NCI-H2107 treated with DMSO at 0.1 percent for 48 hours (cell line): ENCODE measurements at regions not wholly inside any gene's neighbourhood (a gene's known extent, or its start where the extent isn't known, plus 50 kb on each side); places are given as distances from the start of the nearest gene placed in this dataset.

Source experiments
- DNase-seq: peaks from one replicate; lab custom pipeline; 2025; ENCODE audit not compliant: unreplicated experiment; lab: John Stamatoyannopoulos, UW

GRCh38 chr11:30089921-30090320 lies 73.1 kb upstream of the KCNA4 start:
- DNase-seq: no peak

GRCh38 chr11:30091246-30091645 lies 74.4 kb upstream of the KCNA4 start:
- no peak for DNase-seq

GRCh38 chr11:30091737-30092136 lies 74.9 kb upstream of the KCNA4 start:
- DNase-seq: no peak

- no peak for DNase-seq
These were observed 75.7 kb upstream of the KCNA4 start for GRCh38 chr11:30092518-30092917.

GRCh38 chr11:30100495-30100894 lies 83.7 kb upstream of the KCNA4 start:
- DNase-seq: no peak

GRCh38 chr11:30106222-30107181 lies 89.7 kb upstream of the KCNA4 start:
- no peak for DNase-seq

- no peak for DNase-seq
These were observed 91.1 kb upstream of the KCNA4 start for GRCh38 chr11:30107899-30108298.

- no peak for DNase-seq
These were observed 92.9 kb upstream of the KCNA4 start for GRCh38 chr11:30109774-30110173.

GRCh38 chr11:30110691-30111090 lies 93.9 kb upstream of the KCNA4 start:
- DNase-seq: no peak

- DNase-seq: no peak
These were observed 95.0 kb upstream of the KCNA4 start for GRCh38 chr11:30111786-30112185.

- DNase-seq: no peak
These were observed 96.6 kb upstream of the KCNA4 start for GRCh38 chr11:30113326-30113898.

GRCh38 chr11:30116512-30116911 lies 99.7 kb upstream of the KCNA4 start:
- DNase-seq: no peak

GRCh38 chr11:30120045-30120589 lies 103.3 kb upstream of the KCNA4 start:
- DNase-seq: no peak

- no peak for DNase-seq
These were observed 105.4 kb upstream of the FSHB start for GRCh38 chr11:30125456-30125855.

GRCh38 chr11:30128269-30128932 lies 102.4 kb upstream of the FSHB start:
- DNase-seq: peak; percentile 16

GRCh38 chr11:30131535-30131934 lies 99.3 kb upstream of the FSHB start:
- DNase-seq: no peak

GRCh38 chr11:30133281-30133680 lies 97.5 kb upstream of the FSHB start:
- DNase-seq: no peak

GRCh38 chr11:30143098-30143705 lies 87.6 kb upstream of the FSHB start:
- peak; percentile 11 for DNase-seq

- no peak for DNase-seq
These were observed 83.5 kb upstream of the FSHB start for GRCh38 chr11:30147293-30147692.

GRCh38 chr11:30149998-30150397 lies 80.8 kb upstream of the FSHB start:
- DNase-seq: no peak

GRCh38 chr11:30150425-30150824 lies 80.4 kb upstream of the FSHB start:
- DNase-seq: no peak
